Lower lobe of right lung (tissue), 2 donors: ENCODE measurements at regions not wholly inside any gene's neighbourhood (a gene's known extent, or its start where the extent isn't known, plus 50 kb on each side); places are given as distances from the start of the nearest gene placed in this dataset.

Experiments used
- ATAC-seq, 2 donors: fragments of 200-7000 bp; cut with Tn5 transposase; one replicate each; pipeline ENCODE4 v1.9.1; 2020 to 2022; ENCODE audit warnings: mild to moderate bottlenecking in 2 of 2, moderate library complexity in 2 of 2
- DNase-seq: peaks from one replicate; pipeline ENCODE4 v3.0.0-alpha.2; 2020
- H3K27ac ChIP-seq: fragments of 200-600 bp; one replicate; pipeline ENCODE4 v1.8.0; 2022
- H3K27me3 ChIP-seq: fragments of 200-600 bp; one replicate; pipeline ENCODE4 v1.8.0; 2022; ENCODE audit warnings: low read depth
- H3K36me3 ChIP-seq: fragments of 200-600 bp; one replicate; pipeline ENCODE4 v1.8.0; 2022; ENCODE audit warnings: mild to moderate bottlenecking
- H3K4me1 ChIP-seq: fragments of 200-600 bp; one replicate; pipeline ENCODE4 v1.8.0; 2022
- H3K4me3 ChIP-seq: fragments of 200-600 bp; one replicate; pipeline ENCODE4 v1.8.0; 2022; ENCODE audit warnings: mild to moderate bottlenecking
- H3K9me3 ChIP-seq: fragments of 200-600 bp; one replicate; pipeline ENCODE4 v1.8.0; 2022
- CTCF ChIP-seq: fragments of 200-600 bp; IDR thresholded peaks from one replicate; pipeline ENCODE4 v1.8.0; 2022; ENCODE audit warnings: antibody characterized with exemption, mild to moderate bottlenecking
- intact Hi-C: fragments of 100-400 bp; cut with DNase I; formaldehyde crosslinking; loops from one replicate; pipeline ENCODE4 v1.11.0; 2022
- donor health status: DM: no; HTN: yes; CAD: no; lungs with severe emphysema.

DNA sequence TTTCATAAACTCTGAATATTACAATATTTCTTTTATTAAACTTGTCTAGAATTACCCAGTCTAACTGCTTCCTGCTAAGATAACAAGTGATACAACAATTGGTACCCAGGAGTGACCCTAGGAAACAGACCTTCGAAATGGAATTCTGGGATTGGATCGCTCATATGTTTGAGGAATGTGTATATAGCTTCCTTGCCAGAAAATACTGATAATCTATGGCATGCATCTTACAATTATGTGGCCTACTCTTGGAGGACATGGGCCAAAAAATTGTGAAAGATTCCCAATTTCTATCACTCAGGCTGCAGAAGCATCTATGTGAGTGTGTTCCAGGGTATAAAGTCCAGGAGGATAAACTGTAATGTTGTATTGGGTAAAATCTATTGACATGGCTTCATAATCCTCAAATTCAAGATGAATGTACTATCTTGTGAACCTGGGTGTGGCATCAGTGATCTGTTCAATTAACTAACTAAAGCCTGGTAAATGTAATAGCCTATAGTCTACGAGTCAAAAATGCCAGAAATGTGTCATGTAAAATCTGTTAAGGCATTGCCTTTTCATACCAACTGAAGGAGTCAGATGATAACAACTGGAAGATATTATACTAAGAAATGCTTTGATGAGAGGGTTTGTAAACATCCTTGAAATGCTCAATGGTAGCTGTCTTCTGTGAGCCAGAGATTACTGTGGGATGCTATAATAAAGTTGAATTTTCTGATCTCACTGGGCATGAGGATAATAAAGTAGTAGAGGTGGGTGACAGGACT, 1499.3 kb downstream of the PCDH7 start:
- Histone ChIP-seq H3K27ac (no peak overlapping the region), H3K9me3 (no peaks in the 10 kb centered on the region), H3K4me3 (no peak overlapping the region), H3K27me3 (no peaks in the 10 kb centered on the region), H3K4me1 (no peaks in the 10 kb centered on the region), H3K36me3 (no peaks in the 10 kb centered on the region)
- intact Hi-C loops: no loop called here
- ATAC-seq: no peak
- no peak for TF ChIP-seq CTCF
- DNase-seq: no peak

GRCh38 chr4:32226204-32226603, 1506.0 kb downstream of the PCDH7 start:
- intact Hi-C loops: no loop called here
- ATAC-seq: no peak

GRCh38 chr4:32226733-32227132, 1506.6 kb downstream of the PCDH7 start:
- Histone ChIP-seq H3K9me3 (no peaks in the 10 kb centered on the region), H3K4me3 (no peak overlapping the region), H3K27ac (no peak overlapping the region), H3K4me1 (no peaks in the 10 kb centered on the region), H3K36me3 (no peaks in the 10 kb centered on the region), H3K27me3 (no peaks in the 10 kb centered on the region)
- DNase-seq: no peak
- no peak for TF ChIP-seq CTCF
- no peak for ATAC-seq
- intact Hi-C loops: no loop called here

More at GRCh38 chr4:32226204-32226603, 1506.0 kb downstream of the PCDH7 start:
- no peak for TF ChIP-seq CTCF
- H3K9me3 ChIP-seq: no peaks in the 10 kb centered on the region
- DNase-seq: no peak
- no peaks in the 10 kb centered on the region for H3K4me1 ChIP-seq
- no peak overlapping the region for H3K4me3 ChIP-seq
- H3K27ac ChIP-seq: no peak overlapping the region
- H3K36me3 ChIP-seq: no peaks in the 10 kb centered on the region
- no peaks in the 10 kb centered on the region for H3K27me3 ChIP-seq

- H3K27ac ChIP-seq: no peak overlapping the region
- DNase-seq (no peak), ATAC-seq (no peak)
- TF ChIP-seq CTCF: no peak
- H3K27me3 ChIP-seq: no peaks in the 10 kb centered on the region
- intact Hi-C loops: no loop called here
- no peak overlapping the region for H3K4me3 ChIP-seq
- no peaks in the 10 kb centered on the region for H3K9me3 ChIP-seq
- H3K36me3 ChIP-seq: no peaks in the 10 kb centered on the region
- H3K4me1 ChIP-seq: no peaks in the 10 kb centered on the region
Observed at GRCh38 chr4:32243926-32244325, 1523.8 kb downstream of the PCDH7 start.

GRCh38 chr4:32249040-32249439, 1528.9 kb downstream of the PCDH7 start:
- ATAC-seq: no peak
- Histone ChIP-seq H3K36me3 (no peaks in the 10 kb centered on the region), H3K27ac (no peak overlapping the region), H3K4me1 (no peaks in the 10 kb centered on the region), H3K9me3 (no peaks in the 10 kb centered on the region), H3K4me3 (no peak overlapping the region), H3K27me3 (no peaks in the 10 kb centered on the region)
- intact Hi-C loops: no loop called here
- TF ChIP-seq CTCF: no peak
- DNase-seq: no peak
